ENCODE measurements at regions not wholly inside any gene's neighbourhood (a gene's known extent, or its start where the extent isn't known, plus 50 kb on each side); places are given as distances from the start of the nearest gene placed in this dataset.
"Not testable (repeated sequence)": the region's sequence is repeated elsewhere in the genome, so short reads cannot be mapped to it uniquely, and the experiment has no call there.

GRCh38 chr19:21612403-21612872, 107.0 kb downstream of the ZNF429 start:
- H3K4me1 ChIP-seq, result 0 out of 20 replicates have a peak, but pooled peaks cover 0 to 7% (median 0%) of the 10 kb centered on the region in 10 experiments
- peaks cover 6 to 41% (median 33%) of the 10 kb centered on the region in 11 experiments; a peak in 20 of 22 replicates for H3K9me3 ChIP-seq (replicated peaks in 1 of 11)
- no peak overlapping the region for H3K9ac ChIP-seq
- H4K20me1 ChIP-seq, result no peaks in the 10 kb centered on the region
- H3K36me3 ChIP-seq, result no peaks in the 10 kb centered on the region
- no peak for TF ChIP-seq Cebpa-rat (IDR thresholded peaks at IDR 0.05)
- no peaks in the 10 kb centered on the region for H3K27me3 ChIP-seq
- H3K4me2 ChIP-seq, result no peak overlapping the region
- H3K27ac ChIP-seq, result no peak overlapping the region
- no peak overlapping the region for H3K4me3 ChIP-seq

- Histone ChIP-seq H3K4me3 (no peak overlapping the region), H3K36me3 (no peaks in the 10 kb centered on the region), H3K4me2 (no peak overlapping the region), H3K27me3 (no peaks in the 10 kb centered on the region), H3K4me1 (0 out of 20 replicates have a peak, but pooled peaks cover 0 to 7% (median 0%) of the 10 kb centered on the region in 10 experiments), H3K9me3 (replicated peaks in 1 of 11) (peaks cover 6 to 40% (median 28%) of the 10 kb centered on the region in 11 experiments; a peak in 20 of 22 replicates), H3K9ac (no peak overlapping the region), H4K20me1 (no peaks in the 10 kb centered on the region), H3K27ac (no peak overlapping the region)
- no peak for TF ChIP-seq Cebpa-rat (IDR thresholded peaks at IDR 0.05)
Observed at GRCh38 chr19:21611659-21612402, 106.4 kb downstream of the ZNF429 start.

GRCh38 chr19:21610787-21611186, 105.4 kb downstream of the ZNF429 start:
- Histone ChIP-seq H3K4me2 (no peak overlapping the region), H3K4me3 (no peak overlapping the region), H3K27me3 (no peaks in the 10 kb centered on the region), H3K27ac (no peak overlapping the region), H3K36me3 (no peaks in the 10 kb centered on the region), H3K9ac (no peak overlapping the region), H3K4me1 (0 out of 20 replicates have a peak, but pooled peaks cover 0 to 7% (median 0%) of the 10 kb centered on the region in 10 experiments), H4K20me1 (no peaks in the 10 kb centered on the region), H3K9me3 (replicated peaks in 1 of 11) (peaks cover 0 to 35% (median 20%) of the 10 kb centered on the region in 11 experiments; a peak in 18 of 22 replicates)
- TF ChIP-seq Cebpa-rat (IDR thresholded peaks at IDR 0.05), result no peak

- Histone ChIP-seq H3K4me3 (no peak overlapping the region), H3K36me3 (no peaks in the 10 kb centered on the region), H3K4me1 (peaks cover under 1 to 7% (median 2%) of the 10 kb centered on the region in 10 experiments; a peak in 11 of 20 replicates), H3K27ac (no peak overlapping the region), H3K9ac (no peak overlapping the region), H4K20me1 (no peaks in the 10 kb centered on the region), H3K9me3 (replicated peaks in 1 of 11) (peaks cover 0 to 33% (median 19%) of the 10 kb centered on the region in 11 experiments; a peak in 18 of 22 replicates), H3K27me3 (no peaks in the 10 kb centered on the region), H3K4me2 (no peak overlapping the region)
- TF ChIP-seq Cebpa-rat (IDR thresholded peaks at IDR 0.05), result no peak
Observed at GRCh38 chr19:21610341-21610740, 104.9 kb downstream of the ZNF429 start.

GRCh38 chr19:21608571-21608970, 103.2 kb downstream of the ZNF429 start:
- Histone ChIP-seq H3K4me2 (no peak overlapping the region), H4K20me1 (no peaks in the 10 kb centered on the region), H3K9me3 (replicated peaks in 1 of 11) (peaks cover 0 to 19% (median 6%) of the 10 kb centered on the region in 11 experiments; a peak in 11 of 22 replicates), H3K27ac (no peak overlapping the region), H3K4me3 (no peak overlapping the region), H3K9ac (no peak overlapping the region), H3K36me3 (no peaks in the 10 kb centered on the region), H3K4me1 (peaks cover 10 to 18% (median 16%) of the 10 kb centered on the region in 10 experiments; a peak in 18 of 20 replicates), H3K27me3 (no peaks in the 10 kb centered on the region)
- no peak for TF ChIP-seq Cebpa-rat (IDR thresholded peaks at IDR 0.05)

- H3K27ac ChIP-seq, result no peak overlapping the region
- H3K9me3 ChIP-seq (replicated peaks in 1 of 11), result peaks cover 0 to 14% (median 3%) of the 10 kb centered on the region in 11 experiments; a peak in 5 of 22 replicates
- H3K36me3 ChIP-seq, result no peaks in the 10 kb centered on the region
- H3K4me3 ChIP-seq, result no peak overlapping the region
- no peak for TF ChIP-seq Cebpa-rat (IDR thresholded peaks at IDR 0.05)
- H3K4me1 ChIP-seq, result peaks cover 10 to 23% (median 19%) of the 10 kb centered on the region in 10 experiments; a peak in 18 of 20 replicates
- H3K9ac ChIP-seq, result no peak overlapping the region
- no peaks in the 10 kb centered on the region for H3K27me3 ChIP-seq
- no peak overlapping the region for H3K4me2 ChIP-seq
- H4K20me1 ChIP-seq, result no peaks in the 10 kb centered on the region
Observed at GRCh38 chr19:21607449-21607848, 102.0 kb downstream of the ZNF429 start.

GRCh38 chr19:21607011-21607410, 101.6 kb downstream of the ZNF429 start:
- not testable (repeated sequence) for H3K4me2 ChIP-seq, H3K27ac ChIP-seq, H3K9ac ChIP-seq, H3K27me3 ChIP-seq, H3K36me3 ChIP-seq, H4K20me1 ChIP-seq, H3K4me3 ChIP-seq
- H3K9me3 ChIP-seq (replicated peaks in 1 of 11), result peaks cover 0 to 14% (median 3%) of the 10 kb centered on the region in 11 experiments; a peak in 5 of 22 replicates
- H3K4me1 ChIP-seq, result peaks cover 10 to 23% (median 19%) of the 10 kb centered on the region in 10 experiments; a peak in 18 of 20 replicates

- peaks cover 10 to 23% (median 19%) of the 10 kb centered on the region in 10 experiments; a peak in 18 of 20 replicates for H3K4me1 ChIP-seq
- H3K27ac ChIP-seq, H3K4me3 ChIP-seq, H3K27me3 ChIP-seq, H3K36me3 ChIP-seq, H3K4me2 ChIP-seq, H3K9ac ChIP-seq, H4K20me1 ChIP-seq: not testable (repeated sequence)
- H3K9me3 ChIP-seq (replicated peaks in 1 of 11), result peaks cover 0 to 14% (median 3%) of the 10 kb centered on the region in 11 experiments; a peak in 5 of 22 replicates
Observed at GRCh38 chr19:21606326-21606725, 100.9 kb downstream of the ZNF429 start.

- H3K4me2 ChIP-seq, result peak overlapping the region; percentile 77 to 99 (median 91)
- peak overlapping the region in 10 of 11 experiments; percentile 71 to 91 (median 84); a peak in 19 of 22 replicates for H3K27ac ChIP-seq
- H4K20me1 ChIP-seq, result no peaks in the 10 kb centered on the region
- peak overlapping the region; percentile 46 to 71 (median 60) for H3K4me3 ChIP-seq
- peaks cover 0 to 14% (median 3%) of the 10 kb centered on the region in 11 experiments; a peak in 5 of 22 replicates for H3K9me3 ChIP-seq (replicated peaks in 1 of 11)
- H3K4me1 ChIP-seq, result peaks cover 10 to 24% (median 20%) of the 10 kb centered on the region in 10 experiments; a peak in 18 of 20 replicates
- peak overlapping the region; percentile 66 to 86 (median 83) for H3K9ac ChIP-seq
- H3K36me3 ChIP-seq, result no peaks in the 10 kb centered on the region
- TF ChIP-seq Cebpa-rat (IDR thresholded peaks at IDR 0.05), result no peak
- no peaks in the 10 kb centered on the region for H3K27me3 ChIP-seq
Observed at GRCh38 chr19:21604951-21605476, 99.6 kb downstream of the ZNF429 start.
